Keratinocyte (primary cell): ENCODE measurements at regions not wholly inside any gene's neighbourhood (a gene's known extent, or its start where the extent isn't known, plus 50 kb on each side); places are given as distances from the start of the nearest gene placed in this dataset.

Source experiments
- DNase-seq: peaks from one replicate; pipeline ENCODE4 v3.0.0-alpha.2; 2011; ENCODE audit warnings: low read depth, missing footprints, low spot score
- FAIRE-seq: peaks from 2 replicates; lab custom pipeline; 2011; peaks lifted over from hg19 to GRCh38; lab: Jason Lieb, UNC
- H2AFZ ChIP-seq: 2 replicates; pipeline ENCODE4 v1.6.0; 2012; ENCODE audit warnings: low read length, control low read depth, inconsistent platforms; ENCODE audit not compliant: control insufficient read depth
- H3K27ac ChIP-seq: 2 replicates; pipeline ENCODE4 v1.5.1; 2011; ENCODE audit warnings: low read length; ENCODE audit not compliant: control insufficient read depth, insufficient read depth
- H3K27me3 ChIP-seq: 3 replicates; pipeline ENCODE4 v1.6.0; 2011; ENCODE audit warnings: low read length; ENCODE audit not compliant: control insufficient read depth, insufficient read depth; ENCODE audit errors: extremely low read depth
- H3K36me3 ChIP-seq, 2 experiments: 2 replicates in 1 of 2; 3 replicates in 1 of 2; pipeline ENCODE4 v1.5.1; 2011; ENCODE audit warnings: low read length in 2 of 2, mild to moderate bottlenecking in 1 of 2; ENCODE audit not compliant: control insufficient read depth in 2 of 2, insufficient read depth in 2 of 2; ENCODE audit errors: extremely low read depth in 1 of 2
- H3K4me1 ChIP-seq: 3 replicates; pipeline ENCODE4 v1.5.1; 2011; ENCODE audit warnings: low read length; ENCODE audit not compliant: control insufficient read depth, insufficient read depth; ENCODE audit errors: extremely low read depth
- H3K4me2 ChIP-seq: 3 replicates; pipeline ENCODE4 v1.6.0; 2011; ENCODE audit warnings: low read depth, low read length; ENCODE audit not compliant: control insufficient read depth, insufficient read depth; ENCODE audit errors: extremely low read depth
- H3K4me3 ChIP-seq, 3 experiments: fragments of 200-600 bp in 1 of 3; sonication (generic) in 1 of 3; 2 replicates in 2 of 3; 3 replicates in 1 of 3; pipeline ENCODE4 v1.5.1; 2011 to 2016; ENCODE audit warnings: low read length in 3 of 3, mild to moderate bottlenecking in 3 of 3, control low read depth in 2 of 3, inconsistent platforms in 1 of 3, low read depth in 1 of 3, mixed read lengths in 1 of 3, mixed run types in 1 of 3, moderate library complexity in 1 of 3; ENCODE audit not compliant: control insufficient read depth in 2 of 3, insufficient read depth in 2 of 3; ENCODE audit errors: extremely low read depth in 1 of 3
- H3K79me2 ChIP-seq: 2 replicates; pipeline ENCODE4 v1.6.0; 2012; ENCODE audit warnings: low read length; ENCODE audit not compliant: control insufficient read depth, insufficient read depth
- H3K9ac ChIP-seq: 3 replicates; pipeline ENCODE4 v1.6.0; 2011; ENCODE audit warnings: low read length; ENCODE audit not compliant: control insufficient read depth, insufficient read depth; ENCODE audit errors: extremely low read depth
- H3K9me1 ChIP-seq: 3 replicates; pipeline ENCODE4 v1.6.0; 2011; ENCODE audit warnings: low read length; ENCODE audit not compliant: control insufficient read depth, insufficient read depth; ENCODE audit errors: extremely low read depth
- H3K9me3 ChIP-seq: 2 replicates; pipeline ENCODE4 v1.5.1; 2012; ENCODE audit warnings: low read depth, low read length; ENCODE audit not compliant: control insufficient read depth
- H4K20me1 ChIP-seq: 3 replicates; pipeline ENCODE4 v1.6.0; 2011; ENCODE audit warnings: low read length; ENCODE audit not compliant: control insufficient read depth, insufficient read depth; ENCODE audit errors: extremely low read depth
- EZH2 ChIP-seq: IDR thresholded peaks from one replicate; pipeline ENCODE4 v1.6.1; 2012; ENCODE audit warnings: inconsistent platforms, mild to moderate bottlenecking, low read length, moderate library complexity
- dilution Hi-C: fragments of 300-500 bp; cut with MboI; formaldehyde crosslinking; loops from one replicate; pipeline ENCODE4 v1.7.0; 2020; ENCODE audit warnings: low sequenced_read_pairs; ENCODE audit not compliant: extremely low pct_ligation_motif_present
- TF ChIP-seq, protein P1 (sequence below), 3 experiments: IDR thresholded peaks in 1 of 3; conservative IDR thresholded peaks in 1 of 3; optimal IDR thresholded peaks in 1 of 3; 2 replicates in 2 of 3; 3 replicates in 1 of 3; pipeline versions ENCODE3 to v1.5.1; 2011; ENCODE audit warnings: low read length in 3 of 3, mild to moderate bottlenecking in 3 of 3, moderate library complexity in 2 of 3, control low read depth in 1 of 3, inconsistent platforms in 1 of 3; ENCODE audit not compliant: insufficient read depth in 2 of 3; ENCODE audit errors: extremely low read depth in 1 of 3

DNA sequence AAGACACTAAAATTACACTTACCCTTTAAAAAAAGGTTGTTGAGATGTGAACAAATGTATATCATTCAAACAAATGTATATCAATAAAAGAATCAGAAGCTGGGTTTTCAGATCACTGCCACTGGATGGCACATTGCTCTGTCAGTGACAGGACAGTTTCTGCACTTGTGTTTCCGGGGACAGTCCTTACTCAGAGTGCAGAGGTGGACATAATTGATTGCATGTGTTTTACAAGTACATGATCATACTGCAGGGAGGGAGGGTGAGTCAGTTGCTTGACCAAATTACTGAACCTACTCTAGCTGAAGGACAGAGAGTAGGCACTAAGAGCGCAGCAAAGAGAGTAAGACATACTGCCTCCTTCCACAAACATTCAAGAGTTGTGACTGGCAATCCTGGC lies 302.3 kb downstream of the TENT5A start:
- Histone ChIP-seq H3K4me1 (no peaks in the 10 kb centered on the region), H3K36me3 (no peaks in the 10 kb centered on the region), H3K27ac (no peak overlapping the region), H3K27me3 (no peaks in the 10 kb centered on the region), H3K4me2 (no peak overlapping the region), H3K9me1 (no peaks in the 10 kb centered on the region), H3K4me3 (no peak overlapping the region), H3K9ac (no peak overlapping the region), H4K20me1 (no peaks in the 10 kb centered on the region), H2AFZ (no peak overlapping the region), H3K9me3 (no peaks in the 10 kb centered on the region), H3K79me2 (no peaks in the 10 kb centered on the region)
- FAIRE-seq: no peak
- no peak for DNase-seq
- TF ChIP-seq, protein P1, sequence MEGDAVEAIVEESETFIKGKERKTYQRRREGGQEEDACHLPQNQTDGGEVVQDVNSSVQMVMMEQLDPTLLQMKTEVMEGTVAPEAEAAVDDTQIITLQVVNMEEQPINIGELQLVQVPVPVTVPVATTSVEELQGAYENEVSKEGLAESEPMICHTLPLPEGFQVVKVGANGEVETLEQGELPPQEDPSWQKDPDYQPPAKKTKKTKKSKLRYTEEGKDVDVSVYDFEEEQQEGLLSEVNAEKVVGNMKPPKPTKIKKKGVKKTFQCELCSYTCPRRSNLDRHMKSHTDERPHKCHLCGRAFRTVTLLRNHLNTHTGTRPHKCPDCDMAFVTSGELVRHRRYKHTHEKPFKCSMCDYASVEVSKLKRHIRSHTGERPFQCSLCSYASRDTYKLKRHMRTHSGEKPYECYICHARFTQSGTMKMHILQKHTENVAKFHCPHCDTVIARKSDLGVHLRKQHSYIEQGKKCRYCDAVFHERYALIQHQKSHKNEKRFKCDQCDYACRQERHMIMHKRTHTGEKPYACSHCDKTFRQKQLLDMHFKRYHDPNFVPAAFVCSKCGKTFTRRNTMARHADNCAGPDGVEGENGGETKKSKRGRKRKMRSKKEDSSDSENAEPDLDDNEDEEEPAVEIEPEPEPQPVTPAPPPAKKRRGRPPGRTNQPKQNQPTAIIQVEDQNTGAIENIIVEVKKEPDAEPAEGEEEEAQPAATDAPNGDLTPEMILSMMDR (optimal IDR thresholded peaks at IDR 0.05 in 1 of 3, IDR thresholded peaks at IDR 0.05 in 1 of 3, conservative IDR thresholded peaks at IDR 0.05 in 1 of 3; ENCODE audit: extremely low read depth in 1 of 3, insufficient read depth in 2 of 3, low read length in 3 of 3): no peak
- TF ChIP-seq EZH2: no peak
- dilution Hi-C loops: no loop called here

DNA sequence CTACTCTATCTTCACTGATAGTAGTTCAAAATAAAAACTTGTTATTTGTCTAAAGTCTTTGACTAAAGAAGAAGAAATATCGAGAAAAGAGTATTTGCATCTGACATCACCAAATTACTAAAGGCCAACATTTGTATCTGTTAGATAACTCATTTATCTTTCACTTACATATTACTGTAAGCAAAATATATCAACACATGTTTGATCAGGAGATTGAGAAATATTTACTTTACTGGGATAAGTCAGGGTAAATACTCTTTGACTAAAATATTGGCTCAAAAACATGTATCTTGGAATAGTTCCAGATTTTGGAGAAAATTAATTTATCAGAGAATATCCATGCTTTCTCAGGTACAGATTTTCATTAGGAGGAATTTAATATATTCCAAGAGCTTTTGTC lies 306.0 kb downstream of the TENT5A start:
- DNase-seq (no peak), FAIRE-seq (no peak)
- Histone ChIP-seq H3K9me1 (no peaks in the 10 kb centered on the region), H3K27me3 (no peaks in the 10 kb centered on the region), H2AFZ (no peak overlapping the region), H4K20me1 (no peaks in the 10 kb centered on the region), H3K4me1 (no peaks in the 10 kb centered on the region), H3K36me3 (no peaks in the 10 kb centered on the region), H3K4me3 (no peak overlapping the region), H3K9ac (no peak overlapping the region), H3K27ac (no peak overlapping the region), H3K79me2 (no peaks in the 10 kb centered on the region), H3K9me3 (no peaks in the 10 kb centered on the region), H3K4me2 (no peak overlapping the region)
- dilution Hi-C loops: no loop called here
- TF ChIP-seq EZH2: no peak
- TF ChIP-seq, protein P1 (optimal IDR thresholded peaks at IDR 0.05 in 1 of 3, IDR thresholded peaks at IDR 0.05 in 1 of 3, conservative IDR thresholded peaks at IDR 0.05 in 1 of 3; ENCODE audit: extremely low read depth in 1 of 3, insufficient read depth in 2 of 3, low read length in 3 of 3): no peak
